NCI-H2171 (cell line): ENCODE measurements at regions not wholly inside any gene's neighbourhood (a gene's known extent, or its start where the extent isn't known, plus 50 kb on each side); places are given as distances from the start of the nearest gene placed in this dataset.
"Not testable (repeated sequence)": the region's sequence is repeated elsewhere in the genome, so short reads cannot be mapped to it uniquely, and the experiment has no call there.

Experiments
- DNase-seq: peaks from one replicate; lab custom pipeline; 2025; lab: John Stamatoyannopoulos, UW

GRCh38 chr10:76815505-76815904 lies 822.1 kb downstream of the KCNMA1 start:
- DNase-seq = not testable (repeated sequence)

DNA sequence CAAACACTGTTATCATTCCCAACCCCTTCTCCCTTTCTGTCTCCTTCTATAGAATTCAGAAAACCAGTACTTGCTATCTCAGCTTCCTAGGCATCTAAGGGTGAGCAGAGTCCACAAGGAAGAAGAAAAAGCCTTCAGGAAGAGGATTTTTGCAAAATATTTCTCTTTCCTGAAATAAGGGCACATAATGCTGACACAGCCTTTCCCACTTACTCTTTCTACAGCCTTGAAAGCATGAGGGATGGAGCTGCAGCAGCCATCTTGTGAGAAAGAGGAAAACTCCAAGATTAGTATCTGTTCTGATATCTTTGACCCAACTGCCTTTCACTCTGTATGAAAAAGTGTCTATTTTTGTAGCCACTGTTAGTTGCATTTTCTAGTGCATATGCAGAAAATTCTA lies 826.2 kb downstream of the KCNMA1 start:
- DNase-seq = no peak

- no peak for DNase-seq
Measured at GRCh38 chr10:76788452-76788811, 849.2 kb downstream of the KCNMA1 start.

DNA sequence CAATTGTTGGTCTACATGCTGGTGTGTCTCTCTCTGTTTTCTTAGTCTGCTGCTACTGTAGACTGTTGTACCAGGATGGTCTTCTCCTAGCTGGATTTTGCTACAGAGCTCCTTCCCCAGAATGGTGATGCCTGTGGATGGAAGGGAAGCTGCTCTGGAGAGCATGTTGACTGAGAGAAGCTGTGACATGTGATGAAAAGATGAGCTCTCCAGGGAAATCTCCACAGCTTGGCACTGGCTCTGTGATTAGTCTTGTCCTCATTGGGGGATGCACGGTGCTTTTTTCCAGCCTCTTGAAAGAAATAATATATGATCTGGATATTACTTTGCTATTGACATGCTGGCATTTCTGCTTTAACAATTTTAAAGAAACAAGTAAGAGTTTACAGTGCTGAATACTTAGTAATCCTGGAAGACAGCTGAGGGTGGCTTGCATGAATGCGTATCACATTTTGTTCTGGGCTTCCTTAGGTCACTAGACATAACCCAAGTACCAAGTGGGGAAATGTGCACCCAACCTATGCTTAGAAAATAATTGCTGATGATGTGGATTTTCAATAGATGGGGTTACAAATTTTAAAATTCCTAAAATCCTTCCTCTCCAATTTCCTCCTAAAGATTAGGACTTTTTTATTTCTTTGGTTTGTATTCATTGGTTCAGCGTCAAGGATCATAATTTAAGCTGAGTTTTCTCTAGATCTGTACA lies 849.7 kb downstream of the KCNMA1 start:
- no peak for DNase-seq

GRCh38 chr10:76786504-76787072 lies 851.0 kb downstream of the KCNMA1 start:
- DNase-seq = no peak

GRCh38 chr10:76784076-76784475 lies 853.5 kb downstream of the KCNMA1 start:
- no peak for DNase-seq

- DNase-seq = no peak
Measured at GRCh38 chr10:76779796-76780301, 857.8 kb downstream of the KCNMA1 start.

DNA sequence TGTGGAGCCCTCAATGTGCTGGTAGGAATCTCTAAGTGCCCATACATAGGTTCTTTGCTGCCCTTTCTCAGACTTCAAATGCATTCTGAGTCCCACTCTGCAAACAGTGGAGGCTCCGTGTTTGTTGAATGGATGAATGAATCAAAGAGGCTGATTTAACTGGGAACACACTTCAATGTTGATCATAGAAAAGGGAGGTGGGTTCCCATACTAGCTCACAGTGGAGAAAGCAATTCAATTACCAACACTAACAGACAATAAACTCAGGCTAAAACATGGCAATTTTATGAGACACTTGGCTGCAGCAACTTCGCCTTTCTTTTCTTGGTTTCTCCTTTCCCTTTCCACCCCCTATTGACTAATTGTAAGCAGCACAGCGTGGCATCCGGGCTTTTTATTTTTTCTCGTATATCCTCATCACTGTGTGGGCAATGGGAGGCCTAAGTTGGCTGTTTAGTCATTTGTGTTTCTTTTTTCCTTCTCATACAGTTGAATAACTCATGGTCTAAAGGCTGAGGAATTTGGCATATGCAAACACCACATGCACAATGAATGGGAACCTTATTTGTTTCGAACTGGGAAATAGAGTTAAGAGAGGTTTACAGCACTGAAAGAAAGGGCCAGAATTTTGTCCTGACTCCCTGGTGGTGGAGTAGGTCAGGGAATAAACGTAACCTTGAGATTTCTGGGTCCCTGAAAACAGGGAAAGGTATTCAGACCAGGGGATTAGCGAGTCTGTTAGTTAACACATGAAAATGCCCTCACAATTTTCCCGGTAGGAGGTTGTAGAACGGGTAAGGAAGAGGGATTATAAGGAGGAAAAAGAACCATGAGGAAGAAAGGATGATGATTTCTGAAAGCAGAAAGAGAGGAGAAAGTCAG lies 858.5 kb downstream of the KCNMA1 start:
- DNase-seq = no peak

- DNase-seq = no peak
Measured at GRCh38 chr10:76774987-76775603, 862.5 kb downstream of the KCNMA1 start.

GRCh38 chr10:76769582-76769981 lies 868.0 kb downstream of the KCNMA1 start:
- DNase-seq = no peak

- no peak for DNase-seq
Measured at GRCh38 chr10:76769161-76769560, 868.4 kb downstream of the KCNMA1 start.

DNA sequence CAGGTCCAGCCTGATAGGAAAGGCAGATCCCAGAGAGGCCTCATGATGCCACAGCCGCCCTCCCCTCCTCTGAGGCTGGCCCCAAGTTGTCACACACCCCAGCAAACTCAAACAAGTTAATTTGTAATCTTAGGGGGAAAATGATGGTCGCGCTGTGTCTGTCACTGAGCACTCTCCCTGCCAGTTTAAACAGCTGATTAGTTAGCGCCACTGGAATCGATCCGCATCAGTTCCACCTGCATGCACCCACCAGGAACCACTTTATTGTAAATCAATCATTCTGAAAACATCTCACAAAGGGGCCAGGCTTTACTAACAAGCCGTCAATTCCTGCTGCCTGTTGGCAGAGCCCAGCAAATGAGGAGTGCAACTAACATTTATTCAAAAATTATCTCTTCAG lies 870.9 kb downstream of the KCNMA1 start:
- DNase-seq = no peak

GRCh38 chr10:76764921-76765320 lies 872.7 kb downstream of the KCNMA1 start:
- not testable (repeated sequence) for DNase-seq

DNA sequence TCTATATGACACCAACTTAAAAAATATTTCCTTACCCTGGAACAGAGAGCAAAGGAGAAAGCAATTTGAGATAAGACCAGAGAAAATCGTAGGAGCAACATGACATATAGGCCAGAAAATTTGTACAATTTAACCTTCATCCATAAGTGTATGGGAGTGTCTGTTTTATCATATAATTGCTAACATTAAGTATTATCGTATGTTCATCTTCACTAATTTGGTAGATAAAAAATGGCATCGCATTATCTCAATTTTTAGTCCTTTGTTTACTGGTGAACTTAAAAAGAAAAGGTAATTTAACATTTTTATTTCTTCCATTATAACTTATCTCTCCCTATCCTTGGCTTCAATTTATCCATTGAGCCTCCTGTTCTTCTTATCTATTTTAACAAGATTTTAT lies 873.4 kb downstream of the KCNMA1 start:
- DNase-seq = no peak

GRCh38 chr10:76763376-76763775 lies 874.2 kb downstream of the KCNMA1 start:
- DNase-seq = peak; percentile 7

DNA sequence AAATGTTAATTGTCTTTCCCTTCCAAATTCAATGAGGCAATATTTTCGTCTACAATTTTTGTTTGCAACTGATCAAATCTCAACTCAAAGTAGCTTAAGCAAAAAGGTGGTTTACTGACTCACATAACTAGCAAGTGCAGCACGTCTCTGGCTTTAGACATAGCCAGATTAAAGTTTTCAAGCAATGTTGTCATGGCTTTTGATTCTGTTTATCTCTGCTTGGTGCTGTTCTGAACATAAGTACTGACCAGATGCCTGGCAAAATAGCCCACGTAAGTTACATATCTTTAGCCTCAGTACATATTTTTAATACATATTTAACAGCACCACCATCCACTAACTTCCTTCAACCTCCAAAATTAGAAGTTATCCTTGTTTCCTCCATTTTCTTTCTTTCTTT lies 877.9 kb downstream of the KCNMA1 start:
- no peak for DNase-seq

DNA sequence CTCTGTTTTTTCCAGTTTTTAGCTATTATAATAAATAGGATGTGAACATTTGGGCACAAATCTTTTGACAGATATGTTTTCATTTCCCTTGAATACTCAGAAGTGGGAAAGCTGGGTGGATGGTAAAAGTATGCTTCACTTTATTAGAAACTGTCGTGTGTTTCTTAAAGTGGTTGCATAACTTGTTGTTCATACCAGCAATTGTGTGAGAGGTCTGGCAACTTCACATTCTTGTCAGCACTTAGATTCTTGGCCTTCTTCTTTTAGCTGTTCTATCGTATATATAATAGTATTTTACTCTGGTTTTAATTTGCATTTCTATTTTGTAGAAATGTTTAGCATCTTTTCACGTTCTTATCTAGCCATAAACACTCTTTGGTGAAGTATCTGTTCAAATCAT lies 894.4 kb downstream of the KCNMA1 start:
- no peak for DNase-seq

DNA sequence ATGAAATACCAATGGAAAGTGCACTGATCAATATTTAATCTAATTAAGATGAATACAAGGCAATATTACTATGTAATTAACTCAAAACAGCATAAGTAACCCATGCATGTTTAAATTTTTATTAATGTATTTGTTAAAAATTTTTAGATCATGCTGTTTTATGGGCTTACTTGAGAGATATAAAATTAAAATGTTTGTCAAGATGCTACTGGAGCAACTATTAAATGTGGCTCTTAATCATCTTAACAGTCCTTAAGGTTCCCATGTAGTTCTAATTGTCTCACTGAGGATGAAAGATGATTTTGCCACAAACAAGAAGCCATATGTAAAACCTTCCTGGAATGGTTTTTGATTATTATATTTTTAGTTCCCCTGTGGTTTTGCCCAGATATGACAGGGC lies 897.1 kb downstream of the KCNMA1 start:
- no peak for DNase-seq

- DNase-seq = no peak
Measured at GRCh38 chr10:76738991-76739390, 898.6 kb downstream of the KCNMA1 start.

DNA sequence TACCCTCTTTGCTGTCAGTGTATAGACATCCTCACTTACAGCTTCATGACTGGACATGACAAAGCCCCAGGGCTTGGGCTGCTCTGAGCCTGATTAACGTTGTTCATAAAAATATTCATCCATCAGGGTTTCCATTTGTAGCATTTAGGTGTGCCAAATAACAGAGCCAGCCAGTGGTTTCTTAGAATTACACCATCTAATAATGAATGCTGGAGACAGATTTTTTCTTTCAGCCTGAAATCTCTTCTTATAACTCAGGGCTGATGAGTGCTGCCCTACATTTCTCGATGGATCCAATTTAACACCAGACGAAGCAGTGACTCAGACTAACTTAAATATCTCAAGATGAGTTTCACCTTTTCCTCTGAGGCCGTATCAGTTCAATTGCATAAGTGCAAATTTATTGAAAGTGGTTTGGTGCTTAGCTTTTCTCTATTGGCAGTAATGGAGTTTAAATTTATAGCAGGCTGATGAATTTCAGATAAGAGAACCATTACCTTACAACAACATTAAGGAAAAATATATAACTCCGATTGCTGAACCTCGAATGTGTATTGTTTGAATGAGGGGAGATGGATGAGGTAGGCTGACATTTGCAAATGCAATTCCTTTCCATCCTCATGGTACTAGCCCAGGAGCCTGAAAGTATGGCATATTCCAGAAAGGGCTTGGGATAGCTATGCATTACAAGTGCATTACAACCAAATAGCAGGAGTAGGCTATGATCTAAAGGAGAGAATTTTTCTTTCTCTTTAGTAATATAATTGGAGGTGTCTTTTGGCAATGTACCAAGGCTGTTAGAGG lies 900.6 kb downstream of the KCNMA1 start:
- DNase-seq = no peak

- no peak for DNase-seq
Measured at GRCh38 chr10:76736392-76736791, 901.2 kb downstream of the KCNMA1 start.

DNA sequence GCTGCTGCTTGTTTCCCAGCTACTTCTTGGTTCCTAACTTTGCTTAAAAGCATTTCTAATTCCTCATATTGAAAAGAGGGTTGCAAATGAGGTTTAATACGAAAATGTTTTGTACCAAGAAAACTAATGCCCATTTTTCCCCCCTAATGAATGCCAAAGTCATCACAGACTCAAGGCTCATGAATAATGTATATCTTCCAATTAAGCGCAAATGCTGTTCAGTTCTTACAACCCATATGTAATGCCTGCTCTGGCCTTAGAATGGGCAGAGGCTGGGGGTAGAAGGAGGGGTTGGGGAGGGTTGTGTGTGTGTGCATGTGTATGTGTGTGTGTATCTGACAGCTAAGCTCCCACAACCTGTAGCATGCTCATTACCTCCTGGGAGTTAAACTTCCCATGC lies 901.7 kb downstream of the KCNMA1 start:
- DNase-seq = no peak
